ENCODE measurements at regions not wholly inside any gene's neighbourhood (a gene's known extent, or its start where the extent isn't known, plus 50 kb on each side); places are given as distances from the start of the nearest gene placed in this dataset.
"Not testable (repeated sequence)": the region's sequence is repeated elsewhere in the genome, so short reads cannot be mapped to it uniquely, and the experiment has no call there.

GRCh38 chr11:135011313-135011712 is 599.3 kb upstream of the B3GAT1 start:
- DNase-seq (ENCODE audit: low read depth in 2 of 2): not testable (repeated sequence)

DNA sequence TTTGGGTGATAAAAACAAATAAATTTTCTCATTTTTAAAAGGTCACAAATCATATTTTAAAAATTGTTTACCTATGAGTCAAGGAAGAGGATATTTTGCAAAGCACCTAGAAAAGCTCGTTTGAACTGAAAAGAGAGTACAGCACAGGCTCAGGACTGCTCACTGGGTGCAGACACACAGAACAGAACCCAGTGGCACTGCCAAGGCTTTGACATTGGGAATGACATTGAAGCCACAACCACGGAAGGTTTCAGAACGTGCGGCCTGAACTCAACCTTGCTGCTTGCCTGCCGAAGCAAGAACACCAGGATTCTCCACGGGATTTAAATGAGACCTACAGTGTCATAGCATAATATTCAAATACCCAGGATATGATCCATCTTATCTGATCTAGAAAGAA is 597.1 kb upstream of the B3GAT1 start:
- no peak for DNase-seq (ENCODE audit: low read depth in 2 of 2)

DNA sequence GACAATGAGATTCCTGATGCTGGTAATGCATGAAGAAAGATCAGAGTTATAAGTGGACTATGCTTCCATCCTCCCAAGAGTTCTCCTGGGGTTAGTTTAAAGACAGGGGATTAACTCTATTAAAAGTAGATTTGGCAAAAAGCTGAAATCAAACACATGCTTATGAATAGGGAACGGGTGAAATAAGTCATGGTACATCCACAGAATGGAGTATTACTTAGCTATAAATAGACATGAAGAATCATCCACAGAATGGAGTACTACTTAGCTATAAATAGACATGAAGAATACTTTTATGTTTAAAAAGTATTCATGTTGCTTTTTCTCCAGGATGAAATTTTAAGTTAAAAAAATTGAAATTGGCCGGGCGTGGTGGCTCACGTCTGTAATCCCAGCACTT is 596.4 kb upstream of the B3GAT1 start:
- DNase-seq (ENCODE audit: low read depth in 2 of 2): no peak

DNA sequence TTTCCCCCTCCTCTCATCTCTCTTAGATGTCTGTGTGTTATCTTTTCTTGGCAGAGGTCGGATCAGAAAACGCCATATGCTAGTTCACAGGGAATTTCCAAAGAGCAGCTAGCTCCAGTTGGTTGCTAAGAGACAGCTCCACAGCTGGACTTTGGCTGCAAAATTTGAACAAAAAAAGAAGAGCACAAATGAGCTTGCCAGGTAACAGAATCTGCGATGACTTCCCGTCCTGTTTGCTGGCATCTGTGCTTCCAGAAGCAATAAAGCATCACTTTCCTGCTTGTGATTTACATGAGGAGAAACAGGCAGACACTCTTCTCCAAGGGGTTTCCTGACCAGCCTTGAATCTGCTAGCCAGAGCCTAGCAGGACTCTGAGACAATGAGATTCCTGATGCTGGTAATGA is 596.0 kb upstream of the B3GAT1 start:
- no peak for DNase-seq (ENCODE audit: low read depth in 2 of 2)

GRCh38 chr11:135006800-135007199 is 594.8 kb upstream of the B3GAT1 start:
- no peak for DNase-seq (ENCODE audit: low read depth in 2 of 2)

DNA sequence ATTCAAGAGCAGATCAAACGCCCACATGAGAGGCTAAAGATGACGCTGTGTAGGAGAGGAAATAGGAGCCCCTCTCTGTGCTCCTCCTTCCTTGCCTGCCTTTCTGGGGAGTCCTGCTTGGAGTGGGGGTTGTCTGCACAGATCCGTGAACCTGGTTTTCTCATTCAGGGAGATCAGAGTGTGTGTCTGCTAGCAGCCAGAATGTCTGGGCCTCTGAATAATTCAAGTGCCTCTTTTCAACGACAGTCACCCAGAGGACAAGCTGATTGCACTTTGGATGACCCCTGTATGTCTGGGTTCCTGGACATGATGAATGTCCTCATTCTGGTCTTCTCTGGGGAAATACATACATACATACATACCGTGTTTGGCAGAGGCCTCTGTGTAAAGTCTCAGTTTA is 592.5 kb upstream of the B3GAT1 start:
- DNase-seq (ENCODE audit: low read depth in 2 of 2): no peak

DNA sequence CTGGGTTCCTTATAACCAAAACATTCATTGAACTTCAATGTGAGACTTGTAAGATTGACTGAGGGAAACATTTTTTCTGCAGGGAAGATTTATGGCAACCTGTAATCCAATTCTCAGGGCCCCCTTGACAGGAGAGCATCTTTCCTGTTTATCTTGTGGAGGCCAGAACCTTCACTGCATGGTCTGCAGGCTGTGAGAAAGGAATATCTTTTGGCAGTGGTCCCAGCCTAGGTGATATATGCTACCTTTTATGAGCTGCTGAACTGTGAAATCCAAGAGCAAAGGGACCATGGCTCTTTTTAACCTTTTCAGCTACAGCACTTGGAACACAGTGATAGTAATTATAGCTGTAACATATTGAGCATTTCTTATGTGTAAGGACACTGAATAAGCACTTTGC is 590.2 kb upstream of the B3GAT1 start:
- no peak for DNase-seq (ENCODE audit: low read depth in 2 of 2)

DNA sequence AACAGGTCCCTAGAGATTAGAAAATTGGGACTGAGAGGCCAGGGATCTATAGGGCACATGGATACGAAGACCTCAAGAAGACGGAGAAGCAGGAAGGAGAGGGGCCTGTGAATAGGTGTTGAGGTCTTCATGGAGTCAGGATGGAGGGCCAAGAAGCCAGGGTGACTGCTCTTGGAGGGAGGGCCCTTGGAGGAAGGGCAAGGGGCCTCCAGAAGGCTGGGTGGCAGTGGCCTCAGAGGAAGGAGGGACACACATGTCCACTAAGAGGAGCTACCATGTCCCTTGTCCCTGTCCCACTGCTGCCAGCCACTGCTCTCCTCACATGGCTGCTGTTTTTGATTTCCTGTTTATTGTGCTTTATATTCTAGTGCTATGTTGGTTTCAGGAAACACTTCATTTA is 589.5 kb upstream of the B3GAT1 start:
- no peak for DNase-seq (ENCODE audit: low read depth in 2 of 2)

GRCh38 chr11:135001065-135001464 is 589.0 kb upstream of the B3GAT1 start:
- DNase-seq (ENCODE audit: low read depth in 2 of 2): not testable (repeated sequence)

GRCh38 chr11:134999590-134999989 is 587.5 kb upstream of the B3GAT1 start:
- DNase-seq (ENCODE audit: low read depth in 2 of 2): no peak

DNA sequence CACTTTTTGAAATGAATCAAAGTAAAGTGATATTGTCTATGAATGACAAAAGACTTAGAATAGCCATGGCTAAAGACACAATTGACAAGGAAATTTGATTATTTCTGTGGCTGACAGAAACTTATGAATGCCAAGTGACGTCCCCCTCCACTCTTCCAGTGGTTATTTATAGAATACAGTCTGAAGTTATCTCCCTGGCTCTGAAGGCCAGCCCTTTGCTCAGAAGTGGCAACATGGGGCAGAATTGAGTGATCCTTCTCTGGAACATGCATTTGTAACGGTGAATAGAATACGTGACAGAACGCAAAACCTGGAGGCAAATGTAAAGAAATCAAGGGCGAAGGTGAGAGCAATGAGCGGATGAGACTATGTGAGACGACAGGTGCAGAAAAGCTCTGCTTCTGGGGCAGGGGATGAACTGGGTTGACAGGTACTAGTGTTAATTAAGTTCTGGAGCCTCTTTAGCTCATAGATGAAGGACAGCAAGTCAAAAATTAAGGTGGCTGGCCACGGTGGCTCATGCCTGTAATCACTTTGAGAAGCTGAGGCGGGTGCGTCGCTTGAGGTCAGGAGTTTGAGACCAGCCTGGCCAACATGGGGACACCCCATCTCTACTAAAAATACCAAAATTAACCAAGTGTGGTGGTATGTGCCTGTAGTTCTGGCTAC is 585.7 kb upstream of the B3GAT1 start:
- no peak for DNase-seq (ENCODE audit: low read depth in 2 of 2)

GRCh38 chr11:134995741-134996140 is 583.7 kb upstream of the B3GAT1 start:
- DNase-seq (ENCODE audit: low read depth in 2 of 2): no peak

GRCh38 chr11:134994431-134994830 is 582.4 kb upstream of the B3GAT1 start:
- DNase-seq (ENCODE audit: low read depth in 2 of 2): no peak

- no peak for DNase-seq (ENCODE audit: low read depth in 2 of 2)
Observed at GRCh38 chr11:134993691-134994243, 581.7 kb upstream of the B3GAT1 start.

DNA sequence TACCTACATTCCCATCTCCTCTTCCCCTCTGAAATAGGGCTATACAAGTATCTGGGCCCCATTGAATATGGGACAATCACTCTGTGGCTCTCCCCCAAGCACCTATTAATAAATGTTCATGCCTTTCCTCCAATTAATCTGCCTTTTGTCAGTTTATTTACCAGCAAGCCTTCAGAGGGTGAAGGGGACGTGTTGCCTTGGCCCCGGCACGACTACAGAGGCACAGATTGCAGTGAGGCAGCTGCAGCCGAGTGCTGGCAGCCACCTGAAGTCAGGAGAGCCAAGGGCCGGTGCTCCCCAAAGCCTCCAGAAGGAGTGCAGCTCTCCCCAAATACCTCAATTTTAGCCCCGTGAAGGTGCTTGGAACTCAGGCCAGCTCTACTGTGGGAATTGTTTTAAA is 580.9 kb upstream of the B3GAT1 start:
- no peak for DNase-seq (ENCODE audit: low read depth in 2 of 2)

GRCh38 chr11:134988495-134988894 is 576.5 kb upstream of the B3GAT1 start:
- no peak for DNase-seq (ENCODE audit: low read depth in 2 of 2)

GRCh38 chr11:134987822-134988221 is 575.8 kb upstream of the B3GAT1 start:
- no peak for DNase-seq (ENCODE audit: low read depth in 2 of 2)

GRCh38 chr11:134987223-134987768 is 575.3 kb upstream of the B3GAT1 start:
- DNase-seq (ENCODE audit: low read depth in 2 of 2): no peak

- no peak for DNase-seq (ENCODE audit: low read depth in 2 of 2)
Observed at GRCh38 chr11:134984421-134984820, 572.4 kb upstream of the B3GAT1 start.

DNA sequence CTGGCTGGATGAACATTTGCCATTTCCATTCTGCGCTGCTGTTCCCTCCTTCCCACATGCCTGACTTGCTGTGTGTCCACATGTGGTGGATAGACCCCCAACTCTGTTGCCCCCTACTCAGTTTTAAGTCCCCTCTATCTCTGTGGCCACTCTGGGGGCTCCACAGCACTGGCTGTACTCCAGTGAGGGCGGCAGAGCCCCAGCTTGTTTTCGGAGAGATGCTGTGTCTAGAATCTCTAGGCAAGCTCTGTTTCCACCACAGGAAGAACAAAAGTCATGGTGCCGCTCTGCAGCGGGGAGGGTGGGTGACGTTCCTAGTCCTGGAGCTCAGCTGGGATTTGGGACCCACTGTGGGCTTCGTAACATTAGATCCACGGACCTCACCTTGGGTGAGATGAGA is 570.4 kb upstream of the B3GAT1 start:
- DNase-seq (ENCODE audit: low read depth in 2 of 2): not testable (repeated sequence)

DNA sequence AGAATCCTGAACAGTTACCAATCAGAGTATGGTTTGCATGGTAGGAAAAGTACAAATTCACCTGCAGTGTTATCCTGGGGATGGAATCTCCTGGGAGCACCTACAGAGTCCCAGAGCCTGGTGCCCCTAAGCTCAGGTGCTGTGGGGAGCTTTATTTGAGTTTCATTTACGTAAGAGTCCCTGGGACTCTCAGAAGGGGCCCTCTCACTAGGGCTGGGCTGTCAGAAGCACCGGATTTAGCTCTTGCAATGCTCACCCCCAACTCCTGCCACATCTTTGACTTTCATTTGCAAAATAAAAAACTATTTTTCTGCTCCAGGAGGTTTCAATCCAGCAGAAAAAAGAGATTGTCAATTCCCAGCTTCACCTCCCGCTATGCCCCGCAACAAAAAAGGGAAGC is 569.8 kb upstream of the B3GAT1 start:
- DNase-seq (ENCODE audit: low read depth in 2 of 2): no peak

- DNase-seq (ENCODE audit: low read depth in 2 of 2): no peak
Observed at GRCh38 chr11:134980819-134981710, 569.0 kb upstream of the B3GAT1 start.

DNA sequence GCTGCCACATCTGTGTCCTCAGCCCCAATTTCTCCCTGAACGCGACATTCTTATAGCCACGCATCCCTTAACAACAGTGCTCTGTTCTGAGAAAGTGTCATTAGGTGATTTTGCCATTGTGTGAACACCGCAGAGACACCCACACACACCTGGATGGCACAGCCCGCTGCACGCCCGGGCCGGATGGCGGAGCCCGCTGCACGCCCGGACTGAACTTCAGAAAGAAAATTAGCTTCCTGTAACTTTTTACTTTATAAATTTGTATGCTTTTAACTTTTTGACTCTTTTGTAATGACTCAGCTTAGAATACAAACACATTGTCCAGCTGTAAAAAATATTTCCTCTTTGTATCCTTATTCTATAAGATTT is 567.0 kb upstream of the B3GAT1 start:
- not testable (repeated sequence) for DNase-seq (ENCODE audit: low read depth in 2 of 2)

Measured in stimulated activated CD8-positive, alpha-beta memory T cell treated with anti-CD3 and anti-CD28 coated beads, Interleukin-2, amount 100 ng/mL, for 1 hour (primary cell).